Suppressor macrophage treated with lipopolysaccharide for 1 hour (primary cell): ENCODE measurements at regions not wholly inside any gene's neighbourhood (a gene's known extent, or its start where the extent isn't known, plus 50 kb on each side); places are given as distances from the start of the nearest gene placed in this dataset.
A peak's percentile ranks its signal among the peaks of the same experiment; 100 is the strongest.
"Not testable (repeated sequence)": the region's sequence is repeated elsewhere in the genome, so short reads cannot be mapped to it uniquely, and the experiment has no call there.

Experiments used
- DNase-seq, 3 donors: peaks; one replicate each; pipeline ENCODE4 v3.0.0-alpha.2; 2020 to 2022

- no peak for DNase-seq
Measured at GRCh38 chr17:51347851-51348584, 87.7 kb downstream of the UTP18 start.

DNA sequence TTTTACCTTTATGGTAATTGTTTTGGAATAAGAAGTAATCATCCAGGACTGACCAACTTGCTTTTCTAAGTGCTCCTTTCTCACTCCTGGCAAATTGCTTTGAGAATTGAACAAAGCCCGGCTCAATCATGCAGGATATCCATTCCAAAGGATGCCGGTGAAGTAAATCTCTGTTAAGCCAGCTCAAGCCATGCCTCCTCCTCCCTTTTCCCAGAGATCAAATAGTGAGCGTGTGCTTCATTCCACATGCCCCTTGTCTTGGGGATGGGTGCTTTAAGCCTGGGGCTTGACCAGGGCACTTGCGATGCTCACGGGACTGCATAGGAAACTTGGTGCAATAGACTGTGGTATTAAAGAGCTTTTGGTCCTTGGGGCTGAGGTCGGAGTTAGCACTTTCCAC, 90.7 kb downstream of the UTP18 start:
- DNase-seq, result peak in 1 of 3 donors; percentile 1

- DNase-seq, result peak in 1 of 3 donors; percentile 13
Measured at GRCh38 chr17:51351890-51352289, 91.5 kb downstream of the UTP18 start.

GRCh38 chr17:51352798-51353197, 92.5 kb downstream of the UTP18 start:
- DNase-seq, result no peak

DNA sequence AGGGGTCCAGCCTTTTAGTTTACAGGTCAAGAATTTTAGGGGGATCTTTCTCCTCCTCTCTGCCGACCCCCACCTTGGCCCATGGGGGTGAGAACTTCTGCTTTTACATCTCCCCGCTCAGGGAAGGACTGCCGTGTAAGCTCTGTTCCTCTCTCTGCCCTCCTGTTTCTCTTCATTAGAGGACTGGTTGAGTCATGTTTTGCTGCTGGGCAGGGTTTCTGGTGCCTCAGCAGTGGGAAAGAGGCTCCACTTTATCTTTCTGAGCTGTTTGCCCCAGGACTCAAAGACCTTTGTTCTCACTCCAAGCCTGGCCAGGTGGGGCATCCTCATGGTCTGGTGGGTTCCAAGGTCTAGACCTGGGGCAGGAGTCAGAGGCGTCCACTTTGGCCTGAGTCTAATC, 93.0 kb downstream of the UTP18 start:
- DNase-seq, result peak in 1 of 3 donors; percentile 16

- peak in 1 of 3 donors; percentile 12 for DNase-seq
Measured at GRCh38 chr17:51354936-51355335, 94.6 kb downstream of the UTP18 start.

GRCh38 chr17:51355441-51356410, 95.4 kb downstream of the UTP18 start:
- DNase-seq, result peak in 2 of 3 donors; percentile 14 to 17

GRCh38 chr17:51359055-51359454, 98.7 kb downstream of the UTP18 start:
- peak in 1 of 3 donors; percentile 4 for DNase-seq

- DNase-seq, result no peak
Measured at GRCh38 chr17:51362811-51363585, 102.7 kb downstream of the UTP18 start.

DNA sequence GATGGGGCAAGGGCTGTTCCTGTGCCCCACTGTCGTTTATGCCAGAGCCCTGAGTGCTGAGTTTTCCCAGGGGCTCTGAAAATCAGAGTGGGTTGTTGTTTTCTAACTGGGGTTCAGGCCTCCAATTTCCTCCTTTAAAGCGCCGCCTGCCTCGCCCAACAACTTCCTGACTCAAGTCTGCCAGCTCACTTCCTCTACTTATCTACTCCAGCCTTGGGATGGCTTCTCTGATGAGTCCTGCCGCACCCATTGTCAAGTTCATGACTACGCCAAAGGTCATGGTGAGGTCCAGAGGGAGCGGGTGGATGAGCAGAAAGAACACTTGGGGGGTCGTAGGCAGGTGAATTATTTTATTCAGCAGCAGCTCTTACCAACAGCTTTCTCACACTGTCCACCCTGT, 104.7 kb downstream of the UTP18 start:
- peak; percentile 10 to 59 (median 48) for DNase-seq

DNA sequence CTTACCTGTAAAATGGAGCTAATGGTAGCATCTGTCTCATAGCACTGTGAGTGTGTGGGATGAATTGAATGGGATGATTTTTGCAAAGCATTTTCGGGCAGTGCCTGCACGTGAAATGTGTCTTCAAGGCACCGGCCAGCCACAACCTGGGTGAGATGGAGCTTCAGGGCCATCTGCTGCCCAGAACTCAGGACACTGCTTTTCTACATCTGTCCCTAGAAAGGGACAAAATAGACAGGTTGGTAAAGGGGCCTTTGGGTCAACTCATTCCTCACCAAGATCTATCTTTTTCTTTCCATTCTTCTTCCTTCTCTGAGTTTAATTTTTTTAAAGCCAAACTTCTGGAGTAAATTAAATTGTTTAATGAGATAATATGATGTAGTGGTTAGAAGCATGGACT, 106.5 kb downstream of the UTP18 start:
- no peak for DNase-seq

- DNase-seq, result not testable (repeated sequence)
Measured at GRCh38 chr17:51367836-51368235, 107.5 kb downstream of the UTP18 start.

GRCh38 chr17:51371732-51372151, 111.4 kb downstream of the UTP18 start:
- DNase-seq, result peak; percentile 72 to 84 (median 77)

- DNase-seq, result peak; percentile 79 to 90 (median 89)
Measured at GRCh38 chr17:51372345-51373004, 112.1 kb downstream of the UTP18 start.

DNA sequence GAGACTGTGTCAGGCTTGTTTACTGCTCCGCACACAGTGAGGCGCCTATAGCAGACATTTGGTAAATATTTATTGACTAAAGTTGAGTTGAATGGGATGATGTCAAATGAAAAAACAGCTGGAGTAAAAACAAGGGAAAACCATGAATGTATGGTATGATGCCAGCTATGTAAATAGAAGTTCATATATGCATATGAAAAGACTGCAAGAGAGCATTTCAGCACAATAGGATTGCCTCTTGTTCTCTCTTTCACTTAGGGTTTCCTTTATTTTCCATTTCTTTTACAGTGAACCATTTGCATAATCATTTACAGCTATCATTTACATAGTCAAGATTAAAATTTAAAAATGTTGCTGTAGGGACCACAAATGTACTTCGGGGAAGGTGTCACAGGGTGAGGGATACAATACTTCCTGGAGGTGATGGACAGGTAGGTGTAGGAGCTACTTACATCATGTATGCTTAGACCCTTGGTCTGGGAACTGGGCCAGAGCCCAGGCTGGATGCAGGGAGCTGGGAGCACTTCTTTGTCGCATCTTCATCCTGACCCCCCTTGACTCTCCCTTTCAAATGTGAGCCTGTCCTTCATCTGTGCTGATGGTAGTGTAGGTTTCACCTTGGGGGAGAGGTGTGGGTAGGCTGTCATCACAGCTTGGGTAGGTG, 113.3 kb downstream of the UTP18 start:
- no peak for DNase-seq

GRCh38 chr17:51374209-51374608, 113.9 kb downstream of the UTP18 start:
- DNase-seq, result peak; percentile 55 to 68 (median 61)

- peak; percentile 66 to 86 (median 84) for DNase-seq
Measured at GRCh38 chr17:51375771-51376170, 115.4 kb downstream of the UTP18 start.

- DNase-seq, result no peak
Measured at GRCh38 chr17:51376739-51377138, 116.4 kb downstream of the UTP18 start.

DNA sequence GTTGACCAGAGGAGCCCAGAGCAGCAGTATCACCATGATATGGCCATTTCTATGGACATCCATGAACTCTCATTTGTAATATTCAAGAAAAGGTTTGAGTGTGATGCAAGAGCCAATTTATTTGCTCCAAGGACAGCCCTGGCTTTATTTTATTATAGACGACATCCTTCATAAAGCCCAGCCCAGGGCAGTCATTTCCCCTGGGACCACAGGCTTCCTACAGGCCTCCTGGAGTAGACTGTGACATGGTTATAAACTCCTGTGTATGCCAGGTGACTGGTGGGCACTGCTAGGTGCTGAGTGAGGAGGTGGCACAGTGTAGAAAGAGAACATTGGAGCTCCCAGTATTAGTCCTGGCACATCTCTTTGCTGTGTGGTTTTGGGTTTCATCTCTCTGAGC, 120.9 kb downstream of the UTP18 start:
- DNase-seq, result no peak

- no peak for DNase-seq
Measured at GRCh38 chr17:51385208-51385607, 124.9 kb downstream of the UTP18 start.

- no peak for DNase-seq
Measured at GRCh38 chr17:51387582-51387981, 127.2 kb downstream of the UTP18 start.

- DNase-seq, result no peak
Measured at GRCh38 chr17:51387986-51388385, 127.6 kb downstream of the UTP18 start.
